LNCAP (cell line): ENCODE measurements at regions not wholly inside any gene's neighbourhood (a gene's known extent, or its start where the extent isn't known, plus 50 kb on each side); places are given as distances from the start of the nearest gene placed in this dataset.
A peak's percentile ranks its signal among the peaks of the same experiment; 100 is the strongest.

Experiments
- TF ChIP-seq, protein P1 (sequence below): fragments of 450-650 bp; IDR thresholded peaks from 2 replicates; pipeline ENCODE4 v1.5.1; 2017; ENCODE audit warnings: mild to moderate bottlenecking

DNA sequence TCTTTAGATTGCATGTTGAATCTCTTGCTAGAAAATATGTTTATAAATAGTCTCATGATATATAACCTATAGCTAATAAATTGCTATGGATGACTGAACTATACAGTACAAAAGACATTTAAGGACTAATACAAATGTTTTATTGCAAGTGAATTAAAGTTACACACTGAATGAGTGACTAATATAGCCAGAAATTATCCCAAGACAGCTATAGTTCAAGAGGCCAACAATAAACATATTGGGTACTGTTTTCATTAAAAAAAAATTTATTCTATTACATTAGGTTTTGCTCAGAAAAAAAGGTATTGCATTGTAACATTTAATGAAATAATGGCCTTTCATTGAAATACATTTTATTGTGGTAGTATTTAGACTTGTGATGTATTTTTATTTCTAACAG, 819.1 kb downstream of the TRIML1 start:
- TF ChIP-seq, protein P1, sequence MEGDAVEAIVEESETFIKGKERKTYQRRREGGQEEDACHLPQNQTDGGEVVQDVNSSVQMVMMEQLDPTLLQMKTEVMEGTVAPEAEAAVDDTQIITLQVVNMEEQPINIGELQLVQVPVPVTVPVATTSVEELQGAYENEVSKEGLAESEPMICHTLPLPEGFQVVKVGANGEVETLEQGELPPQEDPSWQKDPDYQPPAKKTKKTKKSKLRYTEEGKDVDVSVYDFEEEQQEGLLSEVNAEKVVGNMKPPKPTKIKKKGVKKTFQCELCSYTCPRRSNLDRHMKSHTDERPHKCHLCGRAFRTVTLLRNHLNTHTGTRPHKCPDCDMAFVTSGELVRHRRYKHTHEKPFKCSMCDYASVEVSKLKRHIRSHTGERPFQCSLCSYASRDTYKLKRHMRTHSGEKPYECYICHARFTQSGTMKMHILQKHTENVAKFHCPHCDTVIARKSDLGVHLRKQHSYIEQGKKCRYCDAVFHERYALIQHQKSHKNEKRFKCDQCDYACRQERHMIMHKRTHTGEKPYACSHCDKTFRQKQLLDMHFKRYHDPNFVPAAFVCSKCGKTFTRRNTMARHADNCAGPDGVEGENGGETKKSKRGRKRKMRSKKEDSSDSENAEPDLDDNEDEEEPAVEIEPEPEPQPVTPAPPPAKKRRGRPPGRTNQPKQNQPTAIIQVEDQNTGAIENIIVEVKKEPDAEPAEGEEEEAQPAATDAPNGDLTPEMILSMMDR: no peak

DNA sequence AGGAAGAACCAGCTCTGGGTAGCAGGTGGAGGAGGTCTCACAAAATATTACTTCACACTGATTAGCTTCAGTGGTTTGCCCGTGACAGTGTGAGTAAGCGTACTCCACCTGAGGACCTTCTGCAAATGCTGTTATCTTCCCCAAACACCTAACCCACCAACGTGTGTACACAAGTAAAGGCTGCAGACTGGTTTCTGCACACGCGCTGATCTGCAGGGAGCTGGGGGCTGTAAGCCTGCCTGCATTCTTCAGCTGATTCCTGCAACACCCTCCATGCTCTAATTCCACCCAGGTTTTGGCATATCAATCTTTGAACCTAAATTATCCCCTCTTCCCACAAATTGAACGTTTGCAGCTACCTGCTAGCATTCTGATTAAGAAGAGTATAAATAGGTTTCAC, 820.2 kb downstream of the TRIML1 start:
- TF ChIP-seq, protein P1: no peak

DNA sequence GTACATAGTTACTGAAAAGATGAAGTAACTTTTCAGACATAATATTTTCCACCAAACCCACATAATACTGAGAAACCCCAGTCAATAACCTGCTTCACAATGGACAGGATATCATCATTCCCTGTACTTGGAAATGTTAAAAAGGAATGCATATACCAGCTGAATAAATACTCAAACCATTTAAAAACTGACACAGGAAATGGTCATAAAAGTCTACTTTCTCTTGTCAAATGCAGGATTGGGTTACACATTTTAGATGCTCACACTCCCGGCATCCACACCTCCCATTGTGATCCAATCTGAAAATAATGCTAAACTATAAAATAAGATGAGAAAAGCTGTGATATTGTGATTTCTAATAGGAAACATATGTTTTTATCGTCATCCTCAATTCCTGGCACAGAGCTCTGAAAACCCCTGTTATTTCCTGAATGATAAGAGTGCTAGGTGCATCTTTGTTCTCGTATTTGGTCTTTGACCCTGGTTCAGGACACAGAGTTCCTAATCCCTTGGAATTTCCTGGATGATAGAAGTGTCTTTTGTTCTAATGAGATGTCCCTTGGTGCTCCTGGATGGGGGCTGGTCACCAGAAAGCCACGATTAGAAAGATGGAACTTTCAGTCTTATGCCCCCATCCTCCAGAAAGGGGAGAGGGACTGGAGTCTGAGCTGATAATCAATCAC, 821.3 kb downstream of the TRIML1 start:
- TF ChIP-seq, protein P1: no peak

DNA sequence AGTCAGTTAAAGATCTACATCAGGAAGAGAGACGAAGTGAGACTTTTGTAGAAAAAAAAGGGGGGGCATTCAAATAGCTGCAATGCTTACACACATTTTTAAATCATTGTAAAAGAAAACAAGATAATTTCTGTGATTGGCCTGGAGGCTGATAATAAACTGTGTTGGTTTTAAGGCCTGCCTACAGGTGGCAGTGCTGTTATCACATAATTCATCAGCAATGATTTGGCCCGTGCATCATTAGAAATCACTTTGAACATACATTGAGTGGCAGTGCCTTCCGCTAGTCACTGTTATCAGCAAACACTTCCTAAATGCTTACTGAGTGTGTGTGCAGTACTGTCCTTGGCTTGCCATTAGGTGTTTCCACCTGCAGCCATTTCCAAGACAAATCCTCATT, 831.9 kb downstream of the TRIML1 start:
- TF ChIP-seq, protein P1: peak; percentile 59

DNA sequence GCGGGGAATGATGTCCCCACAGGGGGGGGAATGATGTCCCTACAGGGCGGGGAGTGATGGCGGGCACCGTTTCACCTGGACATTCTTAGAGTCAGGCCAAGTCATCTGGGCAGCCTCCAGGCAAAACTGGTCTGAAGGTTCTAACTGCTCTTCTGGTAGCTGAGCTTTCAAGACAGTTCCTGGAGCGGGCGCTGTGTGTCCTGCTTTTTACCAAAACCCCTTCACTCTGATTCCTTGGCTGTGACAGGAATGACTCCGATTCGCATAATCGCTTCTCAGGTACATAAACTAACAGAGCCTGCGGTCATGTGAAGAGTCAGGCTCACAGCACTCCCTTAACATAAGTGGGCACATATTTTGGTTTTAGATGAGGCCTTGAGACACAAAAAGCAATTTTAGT, 836.0 kb downstream of the TRIML1 start:
- TF ChIP-seq, protein P1: no peak

DNA sequence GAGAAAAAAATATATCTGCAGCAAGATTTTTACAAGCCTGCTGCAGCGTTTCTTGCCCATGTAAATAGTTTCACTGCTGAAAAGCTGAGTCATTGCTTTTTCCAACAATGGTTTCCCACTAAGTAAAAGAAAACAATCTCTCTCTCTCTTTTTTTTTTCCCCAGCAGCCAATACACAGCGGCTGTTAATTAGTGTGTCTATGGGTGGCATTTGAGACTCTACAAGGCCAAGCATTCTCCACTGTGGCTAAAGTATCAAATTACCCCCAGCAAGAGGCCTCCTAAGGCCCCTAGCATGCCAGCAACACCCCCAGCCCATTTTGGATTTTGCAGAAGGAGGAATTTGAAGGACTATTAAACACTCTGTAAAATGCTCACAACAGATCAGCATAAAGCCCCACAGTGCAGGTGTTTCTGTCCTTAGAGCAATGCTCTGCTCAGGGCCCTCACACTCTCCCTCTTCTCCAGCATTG, 837.4 kb downstream of the TRIML1 start:
- TF ChIP-seq, protein P1: no peak

DNA sequence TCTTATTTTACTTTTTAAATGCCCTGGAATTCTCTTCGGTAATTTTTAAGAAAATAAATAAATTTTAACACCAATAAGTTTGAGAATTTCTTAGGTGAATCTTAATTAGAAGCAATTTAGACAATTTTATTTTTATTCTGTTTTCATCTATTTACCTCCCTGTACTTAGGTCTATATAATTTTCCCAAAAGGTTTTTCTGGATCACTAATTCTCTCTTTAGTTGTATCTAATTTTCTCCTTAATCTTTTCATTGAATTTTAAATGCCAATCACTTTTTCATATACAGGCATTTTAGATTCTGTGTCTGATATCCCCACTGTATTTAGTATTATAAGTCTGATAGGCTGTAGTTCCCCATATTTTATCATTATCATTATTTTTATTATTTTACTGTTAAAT, 845.3 kb downstream of the TRIML1 start:
- TF ChIP-seq, protein P1: no peak

DNA sequence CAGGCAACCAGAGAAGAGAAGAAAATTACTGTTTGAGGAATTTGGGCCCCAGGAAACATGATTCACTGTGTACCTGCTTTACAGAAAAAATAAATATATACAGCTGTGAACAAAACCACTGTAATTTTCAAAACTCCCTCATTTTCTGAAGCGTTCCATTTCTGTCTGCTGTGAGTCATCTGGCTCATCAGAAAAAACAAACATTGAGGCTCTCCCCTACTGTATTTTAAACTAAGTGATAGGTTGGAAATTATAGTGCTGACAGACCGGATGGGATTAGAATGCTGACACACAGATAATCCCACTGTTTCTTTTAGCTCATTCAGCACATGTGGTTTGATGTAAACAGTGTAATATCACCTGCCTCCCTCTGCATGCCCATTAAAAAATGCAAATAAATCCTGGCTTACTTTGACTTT, 847.0 kb downstream of the TRIML1 start:
- TF ChIP-seq, protein P1: no peak
